Fibroblast of lung (primary cell): ENCODE measurements at regions not wholly inside any gene's neighbourhood (a gene's known extent, or its start where the extent isn't known, plus 50 kb on each side); places are given as distances from the start of the nearest gene placed in this dataset.

Experiments used
- DNase-seq, 2 donors: peaks; one replicate each; pipeline versions ENCODE4 v3.0.0 to v3.0.0-alpha.2; 2010; ENCODE audit warnings: low read depth in 2 of 2
- H2AFZ ChIP-seq: 2 replicates; pipeline ENCODE4 v1.5.1; 2012; ENCODE audit warnings: low read length, control low read depth, inconsistent platforms
- H3K27ac ChIP-seq: 2 replicates; pipeline ENCODE4 v1.5.1; 2011; ENCODE audit warnings: low read length, control low read depth; ENCODE audit not compliant: insufficient read depth
- H3K27me3 ChIP-seq: 2 replicates; pipeline ENCODE4 v1.5.1; 2011; ENCODE audit warnings: mild to moderate bottlenecking, low read length; ENCODE audit not compliant: control insufficient read depth, insufficient read depth
- H3K36me3 ChIP-seq: 2 replicates; pipeline ENCODE4 v1.5.1; 2011; ENCODE audit warnings: low read length; ENCODE audit not compliant: control insufficient read depth, insufficient read depth
- H3K4me1 ChIP-seq: 2 replicates; pipeline ENCODE4 v1.5.1; 2011; ENCODE audit warnings: low read length; ENCODE audit not compliant: control insufficient read depth, insufficient read depth; ENCODE audit errors: extremely low read depth
- H3K4me2 ChIP-seq: 2 replicates; pipeline ENCODE4 v1.5.1; 2011; ENCODE audit warnings: low read length, control low read depth; ENCODE audit not compliant: insufficient read depth; ENCODE audit errors: extremely low read depth
- H3K4me3 ChIP-seq, 4 experiments: fragments of 200-600 bp in 1 of 4; sonication (generic) in 1 of 4; replicated peaks in 1 of 4; 2 replicates each; pipeline ENCODE4 v1.5.1; 2011 to 2016; ENCODE audit warnings: low read length in 4 of 4, low read depth in 3 of 4, mild to moderate bottlenecking in 3 of 4, control low read depth in 2 of 4, inconsistent platforms in 1 of 4, mixed read lengths in 1 of 4; ENCODE audit not compliant: insufficient read depth in 1 of 4; ENCODE audit errors: control extremely low read depth in 1 of 4
- H3K79me2 ChIP-seq: 2 replicates; pipeline ENCODE4 v1.5.1; 2012; ENCODE audit warnings: mild to moderate bottlenecking, low read length, inconsistent platforms; ENCODE audit not compliant: control insufficient read depth, insufficient read depth
- H3K9ac ChIP-seq: 2 replicates; pipeline ENCODE4 v1.5.1; 2011; ENCODE audit warnings: mild to moderate bottlenecking, low read length, control low read depth; ENCODE audit not compliant: insufficient read depth
- H3K9me3 ChIP-seq: 2 replicates; pipeline ENCODE4 v1.5.1; 2012; ENCODE audit warnings: low read depth, low read length; ENCODE audit not compliant: control insufficient read depth, insufficient read depth
- H4K20me1 ChIP-seq: 2 replicates; pipeline ENCODE4 v1.5.1; 2011; ENCODE audit warnings: low read length; ENCODE audit not compliant: control insufficient read depth, insufficient read depth; ENCODE audit errors: extremely low read depth
- EZH2 ChIP-seq: IDR thresholded peaks from 2 replicates; pipeline ENCODE4 v1.5.1; 2012; ENCODE audit warnings: low read length, control low read depth, mild to moderate bottlenecking; ENCODE audit errors: missing control alignments
- TF ChIP-seq, protein P1 (sequence below), 2 donors: IDR thresholded peaks in 1 of 2; conservative IDR thresholded peaks in 1 of 2; 1 replicate in 1 of 2; 2 replicates in 1 of 2; pipeline ENCODE4 v1.5.1; 2011 to 2012; ENCODE audit warnings: low read length in 2 of 2, control low read depth in 1 of 2, inconsistent platforms in 1 of 2, low read depth in 1 of 2, mild to moderate bottlenecking in 1 of 2

DNA sequence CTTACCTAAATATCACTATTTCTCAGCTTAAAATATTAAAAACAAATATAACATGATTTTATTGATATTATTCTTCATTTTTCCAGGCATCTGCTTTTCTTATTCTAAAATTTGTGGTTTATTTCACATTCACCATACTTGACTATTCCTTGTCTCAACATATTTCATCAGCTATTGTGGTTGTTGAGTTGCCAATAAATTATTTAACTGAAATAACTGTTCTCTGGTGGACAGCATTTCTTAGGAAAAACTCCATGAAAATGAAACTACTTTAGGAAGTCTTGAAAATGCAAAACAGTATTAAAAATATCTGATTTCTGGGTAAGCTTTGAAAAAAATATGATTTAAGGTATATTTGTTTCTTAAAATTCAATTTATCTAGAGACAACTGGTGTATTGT, 122.9 kb upstream of the SEMA3A start:
- peak; percentile 7 to 50 for DNase-seq
- H3K4me2 ChIP-seq: no peak overlapping the region

DNA sequence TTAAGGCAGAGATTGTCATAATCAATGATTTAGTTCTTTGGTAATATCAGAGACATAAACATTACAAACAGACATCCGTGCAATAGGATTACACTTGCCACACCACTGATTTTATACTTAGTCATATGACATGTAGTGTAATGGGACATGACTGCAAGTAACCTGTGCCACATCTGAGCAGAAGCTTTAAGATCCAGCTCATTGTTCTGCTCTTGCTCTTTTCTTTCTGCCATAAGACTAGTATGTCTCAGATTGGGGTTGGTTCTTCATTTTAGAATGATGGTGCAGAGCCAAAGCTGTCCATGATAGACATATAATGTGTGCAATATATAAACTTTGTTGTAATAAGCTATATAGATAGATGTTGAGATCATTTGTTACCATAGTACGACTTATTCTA, 119.7 kb upstream of the SEMA3A start:
- Histone ChIP-seq H3K4me3 (no peak overlapping the region), H2AFZ (no peak overlapping the region), H4K20me1 (no peaks in the 10 kb centered on the region), H3K36me3 (no peaks in the 10 kb centered on the region), H3K27ac (no peak overlapping the region), H3K27me3 (no peaks in the 10 kb centered on the region), H3K9me3 (no peaks in the 10 kb centered on the region), H3K9ac (no peak overlapping the region), H3K4me1 (no peaks in the 10 kb centered on the region), H3K4me2 (no peak overlapping the region), H3K79me2 (no peaks in the 10 kb centered on the region)
- DNase-seq: no peak
- no peak for TF ChIP-seq EZH2
- TF ChIP-seq, protein P1, sequence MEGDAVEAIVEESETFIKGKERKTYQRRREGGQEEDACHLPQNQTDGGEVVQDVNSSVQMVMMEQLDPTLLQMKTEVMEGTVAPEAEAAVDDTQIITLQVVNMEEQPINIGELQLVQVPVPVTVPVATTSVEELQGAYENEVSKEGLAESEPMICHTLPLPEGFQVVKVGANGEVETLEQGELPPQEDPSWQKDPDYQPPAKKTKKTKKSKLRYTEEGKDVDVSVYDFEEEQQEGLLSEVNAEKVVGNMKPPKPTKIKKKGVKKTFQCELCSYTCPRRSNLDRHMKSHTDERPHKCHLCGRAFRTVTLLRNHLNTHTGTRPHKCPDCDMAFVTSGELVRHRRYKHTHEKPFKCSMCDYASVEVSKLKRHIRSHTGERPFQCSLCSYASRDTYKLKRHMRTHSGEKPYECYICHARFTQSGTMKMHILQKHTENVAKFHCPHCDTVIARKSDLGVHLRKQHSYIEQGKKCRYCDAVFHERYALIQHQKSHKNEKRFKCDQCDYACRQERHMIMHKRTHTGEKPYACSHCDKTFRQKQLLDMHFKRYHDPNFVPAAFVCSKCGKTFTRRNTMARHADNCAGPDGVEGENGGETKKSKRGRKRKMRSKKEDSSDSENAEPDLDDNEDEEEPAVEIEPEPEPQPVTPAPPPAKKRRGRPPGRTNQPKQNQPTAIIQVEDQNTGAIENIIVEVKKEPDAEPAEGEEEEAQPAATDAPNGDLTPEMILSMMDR (conservative IDR thresholded peaks at IDR 0.05 in 1 of 2, IDR thresholded peaks at IDR 0.05 in 1 of 2; ENCODE audit: low read depth in 1 of 2, low read length in 2 of 2): no peak

More for the DNA sequence above, 122.9 kb upstream of the SEMA3A start:
- H3K36me3 ChIP-seq: no peaks in the 10 kb centered on the region
- no peaks in the 10 kb centered on the region for H3K27me3 ChIP-seq
- H2AFZ ChIP-seq: no peak overlapping the region
- no peaks in the 10 kb centered on the region for H3K4me1 ChIP-seq
- no peak overlapping the region for H3K9ac ChIP-seq
- no peak overlapping the region for H3K27ac ChIP-seq
- H3K4me3 ChIP-seq: no peak overlapping the region
- no peaks in the 10 kb centered on the region for H3K9me3 ChIP-seq
- TF ChIP-seq, protein P1 (conservative IDR thresholded peaks at IDR 0.05 in 1 of 2, IDR thresholded peaks at IDR 0.05 in 1 of 2; ENCODE audit: low read depth in 1 of 2, low read length in 2 of 2): no peak
- no peak for TF ChIP-seq EZH2
- no peaks in the 10 kb centered on the region for H4K20me1 ChIP-seq
- H3K79me2 ChIP-seq: no peaks in the 10 kb centered on the region

DNA sequence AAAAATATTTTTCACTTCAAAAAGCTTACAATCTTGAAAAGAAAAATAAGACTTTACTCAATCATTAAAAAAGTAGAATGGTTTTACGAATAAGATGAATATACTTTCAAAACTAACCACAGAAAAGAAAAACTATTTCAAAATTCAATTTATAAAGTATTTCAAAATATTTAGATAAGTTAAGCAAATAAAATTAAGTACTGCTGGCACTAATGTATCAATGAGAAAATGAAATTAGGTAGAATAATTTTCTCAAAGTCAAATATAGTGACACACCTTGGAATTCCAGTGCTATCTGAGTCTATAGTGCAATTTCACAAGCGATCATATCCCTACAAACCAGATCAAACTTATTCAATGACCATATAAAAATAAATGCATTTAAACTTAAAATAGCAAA, 109.8 kb upstream of the SEMA3A start:
- H3K4me1 ChIP-seq: no peaks in the 10 kb centered on the region
- no peak overlapping the region for H3K9ac ChIP-seq
- TF ChIP-seq, protein P1 (conservative IDR thresholded peaks at IDR 0.05 in 1 of 2, IDR thresholded peaks at IDR 0.05 in 1 of 2; ENCODE audit: low read depth in 1 of 2, low read length in 2 of 2): no peak
- TF ChIP-seq EZH2: no peak
- no peak overlapping the region for H2AFZ ChIP-seq
- DNase-seq: no peak
- H3K4me3 ChIP-seq: no peak overlapping the region
- no peaks in the 10 kb centered on the region for H3K36me3 ChIP-seq
- H4K20me1 ChIP-seq: no peaks in the 10 kb centered on the region
- no peak overlapping the region for H3K27ac ChIP-seq
- no peak overlapping the region for H3K4me2 ChIP-seq
- H3K9me3 ChIP-seq: no peaks in the 10 kb centered on the region
- no peaks in the 10 kb centered on the region for H3K79me2 ChIP-seq
- H3K27me3 ChIP-seq: no peaks in the 10 kb centered on the region
